Endometrial microvascular endothelial cells (primary cell): ENCODE measurements at regions not wholly inside any gene's neighbourhood (a gene's known extent, or its start where the extent isn't known, plus 50 kb on each side); places are given as distances from the start of the nearest gene placed in this dataset.
"Not testable (repeated sequence)": the region's sequence is repeated elsewhere in the genome, so short reads cannot be mapped to it uniquely, and the experiment has no call there.

Source experiments
- in situ Hi-C: cut with HindIII; loops from 2 replicates; pipeline ENCODE4 v1.10.0; 2017; ENCODE audit warnings: low sequenced_read_pairs, low pct_unique_long_range_greater_than_20kb; ENCODE audit errors: inconsistent ontology term

- in situ Hi-C loops: no loop called here
Observed at GRCh38 chr6:11326116-11326515, 93.6 kb upstream of the NEDD9 start.

- in situ Hi-C loops: no loop called here
Observed at GRCh38 chr6:11324453-11325015, 92.1 kb upstream of the NEDD9 start.

GRCh38 chr6:11323666-11324452 is 91.4 kb upstream of the NEDD9 start:
- in situ Hi-C loops: no loop called here

- in situ Hi-C loops: no loop called here
Observed at GRCh38 chr6:11322252-11322885, 89.9 kb upstream of the NEDD9 start.

DNA sequence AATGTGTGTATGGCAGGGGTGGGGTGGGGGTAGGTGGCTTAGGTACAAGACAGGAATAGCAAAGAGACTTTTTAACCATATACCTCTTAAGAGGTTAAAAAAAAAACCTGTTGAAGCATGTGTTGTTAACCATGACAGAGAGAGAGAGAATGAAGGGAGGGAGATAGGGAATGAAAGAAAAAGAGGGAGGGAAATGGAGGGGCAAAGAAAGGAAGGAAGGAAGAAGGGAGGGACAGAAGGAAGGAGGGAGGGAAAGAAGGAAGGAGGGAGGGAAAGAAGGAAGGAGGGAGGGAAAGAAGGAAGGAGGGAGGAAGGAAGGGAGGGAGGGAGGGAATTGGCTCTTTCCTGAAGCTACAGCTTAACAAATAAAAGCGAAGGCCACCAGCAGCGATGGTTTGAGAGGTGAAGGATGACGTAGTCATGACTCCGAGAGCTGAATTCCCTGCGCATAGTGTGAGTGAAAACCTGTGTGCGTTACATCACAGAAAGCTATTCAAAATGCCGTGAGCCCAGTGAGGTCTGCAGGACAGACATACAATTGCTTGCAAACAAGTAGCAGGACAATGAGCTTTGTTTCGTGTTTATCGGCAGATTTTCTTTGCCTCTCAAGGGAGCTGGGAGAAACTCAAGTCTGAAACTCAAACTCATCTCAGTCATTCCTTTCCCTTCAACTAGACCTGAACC is 88.6 kb upstream of the NEDD9 start:
- in situ Hi-C loops: no loop called here

- in situ Hi-C loops: no loop called here
Observed at GRCh38 chr6:11318835-11319813, 86.7 kb upstream of the NEDD9 start.

- in situ Hi-C loops: no loop called here
Observed at GRCh38 chr6:11317885-11318771, 85.7 kb upstream of the NEDD9 start.

- in situ Hi-C loops: no loop called here
Observed at GRCh38 chr6:11315743-11316437, 83.4 kb upstream of the NEDD9 start.

DNA sequence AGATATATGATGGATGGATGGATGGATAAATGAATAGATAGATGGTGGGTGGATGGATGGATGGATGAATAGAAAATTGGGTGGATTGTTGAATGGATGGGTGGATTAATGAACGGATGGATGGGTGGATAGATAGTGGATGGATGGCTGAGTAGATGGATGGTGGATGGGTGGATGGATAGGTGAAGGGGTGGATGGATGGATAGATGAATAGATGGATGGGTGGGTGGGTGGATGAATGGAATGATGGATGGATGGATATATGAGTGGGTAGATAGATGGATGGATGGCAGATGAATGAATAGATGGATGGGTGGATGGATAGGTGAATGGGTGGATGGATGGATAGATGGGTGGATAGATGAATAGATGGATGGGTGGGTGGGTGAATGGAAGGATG is 80.7 kb upstream of the NEDD9 start:
- in situ Hi-C loops: no loop called here

DNA sequence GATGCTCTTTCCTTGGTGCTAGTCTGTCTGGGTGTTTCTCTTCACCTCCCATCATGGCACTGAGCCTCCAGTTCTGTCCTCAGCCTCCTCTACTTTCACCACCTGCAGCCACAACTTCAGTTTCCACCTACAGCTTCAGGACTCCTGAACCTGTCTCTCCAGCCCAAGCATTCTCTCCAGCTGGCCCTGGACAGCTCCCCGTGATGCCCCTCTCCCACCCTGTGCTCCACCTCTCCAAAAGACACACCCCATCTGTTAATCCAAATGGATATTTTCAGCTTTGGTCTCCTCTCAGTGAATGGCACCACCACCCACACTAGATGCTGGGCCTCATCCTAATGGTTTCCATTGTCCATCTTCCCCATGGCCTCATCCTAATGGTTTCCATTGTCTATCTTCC is 79.5 kb upstream of the NEDD9 start:
- in situ Hi-C loops: no loop called here

- in situ Hi-C loops: no loop called here
Observed at GRCh38 chr6:11309947-11310665, 77.6 kb upstream of the NEDD9 start.

DNA sequence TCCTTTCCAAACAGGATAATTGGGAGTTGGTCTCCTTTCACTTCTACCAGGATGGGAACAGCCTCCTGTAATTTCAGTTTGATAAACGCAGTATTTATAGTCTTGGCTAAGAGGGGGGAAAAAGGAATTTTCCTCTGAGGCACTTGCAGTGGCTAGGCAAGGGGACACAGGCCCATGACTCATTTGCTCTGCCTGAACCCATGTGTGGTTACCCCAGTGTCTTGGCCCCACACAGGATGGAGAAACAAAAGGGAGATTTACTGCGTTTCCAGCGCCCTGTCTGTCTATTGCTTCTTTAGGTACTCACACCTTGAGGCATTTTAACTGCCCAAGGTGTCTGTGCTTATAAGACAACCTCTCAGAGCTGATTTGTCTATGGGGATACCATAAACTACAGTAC is 74.8 kb upstream of the NEDD9 start:
- in situ Hi-C loops: no loop called here

DNA sequence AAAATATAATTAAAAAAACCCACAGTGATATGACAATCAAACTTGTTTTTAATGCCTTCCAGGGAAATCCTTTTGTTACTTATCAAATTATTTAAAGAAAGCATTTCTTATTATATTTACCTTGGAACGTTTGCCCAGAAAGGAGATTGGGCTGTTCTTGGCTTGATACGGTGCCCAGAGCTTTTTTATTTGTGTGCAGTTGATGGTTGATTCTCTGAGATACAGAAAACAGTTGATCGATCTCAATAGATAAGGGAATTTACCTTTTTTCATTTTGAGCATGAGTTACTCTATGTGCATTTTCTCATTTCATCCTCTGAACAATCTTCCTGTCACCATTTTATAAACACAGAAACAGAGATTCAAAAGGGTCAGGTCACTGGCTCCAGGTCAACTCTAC is 72.5 kb upstream of the NEDD9 start:
- in situ Hi-C loops: no loop called here

GRCh38 chr6:11299876-11300428 is 67.5 kb upstream of the NEDD9 start:
- in situ Hi-C loops: not testable (repeated sequence)

GRCh38 chr6:11299421-11299784 is 66.9 kb upstream of the NEDD9 start:
- in situ Hi-C loops: not testable (repeated sequence)

- in situ Hi-C loops: no loop called here
Observed at GRCh38 chr6:11298651-11299420, 66.4 kb upstream of the NEDD9 start.
